Activated naive CD4-positive, alpha-beta T cell treated with anti-CD3 and anti-CD28 coated beads, Interleukin-2, amount 50 U/mL, for 24 hours (primary cell): ENCODE measurements at regions not wholly inside any gene's neighbourhood (a gene's known extent, or its start where the extent isn't known, plus 50 kb on each side); places are given as distances from the start of the nearest gene placed in this dataset.

Experiments
- H3K27ac Mint-ChIP-seq: one replicate; pipeline ENCODE4 v1.8.0; 2021; ENCODE audit warnings: mild to moderate bottlenecking, mixed read lengths
- H3K27me3 Mint-ChIP-seq: one replicate; pipeline ENCODE4 v1.8.0; 2021; ENCODE audit warnings: mixed read lengths
- H3K36me3 Mint-ChIP-seq: one replicate; pipeline ENCODE4 v1.8.0; 2021; ENCODE audit warnings: mixed read lengths
- H3K4me1 Mint-ChIP-seq: one replicate; pipeline ENCODE4 v1.8.0; 2021; ENCODE audit warnings: mixed read lengths
- H3K4me3 Mint-ChIP-seq: one replicate; pipeline ENCODE4 v1.8.0; 2021; ENCODE audit warnings: mild to moderate bottlenecking, mixed read lengths
- H3K9me3 Mint-ChIP-seq: one replicate; pipeline ENCODE4 v1.8.0; 2021; ENCODE audit warnings: mixed read lengths

DNA sequence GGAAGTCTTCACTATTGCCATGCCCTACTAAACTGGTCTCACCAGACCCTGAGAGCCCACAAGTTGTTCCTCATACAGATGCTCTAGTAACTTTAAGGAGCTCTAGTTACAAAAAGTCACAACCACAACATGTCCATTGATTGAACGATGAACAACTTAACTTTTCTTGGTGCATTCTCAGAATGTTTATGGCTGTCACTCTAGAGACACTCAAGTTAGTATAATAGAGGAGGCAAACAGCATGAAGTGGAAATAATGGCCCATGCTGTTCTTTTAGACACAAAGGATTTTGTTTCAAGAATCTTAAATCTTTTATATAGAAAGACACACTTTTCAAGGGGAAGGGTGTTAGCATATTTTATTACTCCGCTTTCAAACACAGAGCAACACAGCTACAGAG lies 934.4 kb downstream of the HACE1 start:
- Mint-ChIP-seq H3K4me1 (no peaks in the 10 kb centered on the region), H3K36me3 (no peaks in the 10 kb centered on the region), H3K9me3 (peaks cover 5% of the 10 kb centered on the region), H3K4me3 (no peak overlapping the region), H3K27ac (no peak overlapping the region), H3K27me3 (no peaks in the 10 kb centered on the region)

DNA sequence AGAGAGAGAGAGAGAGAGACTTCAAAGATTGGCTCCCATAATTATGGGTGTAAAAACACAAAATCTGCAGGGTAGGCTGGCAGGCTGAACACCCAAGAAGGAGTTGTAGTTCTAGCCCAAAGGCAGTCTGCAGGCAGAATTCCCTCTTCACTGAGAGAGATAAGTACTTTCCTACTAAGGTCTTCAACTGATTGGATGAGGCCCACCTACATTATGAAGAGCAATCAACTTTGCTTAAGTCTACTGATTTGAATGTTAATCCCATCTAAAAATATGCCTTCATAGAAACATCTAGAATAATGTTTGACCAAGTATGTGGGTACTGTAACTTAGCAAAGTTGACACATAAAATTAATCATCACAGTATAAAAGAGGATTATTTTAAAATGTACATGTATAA lies 949.7 kb downstream of the HACE1 start:
- Mint-ChIP-seq H3K27me3 (no peaks in the 10 kb centered on the region), H3K36me3 (no peaks in the 10 kb centered on the region), H3K4me1 (no peaks in the 10 kb centered on the region), H3K9me3 (peaks cover 16% of the 10 kb centered on the region), H3K27ac (no peak overlapping the region), H3K4me3 (no peak overlapping the region)

DNA sequence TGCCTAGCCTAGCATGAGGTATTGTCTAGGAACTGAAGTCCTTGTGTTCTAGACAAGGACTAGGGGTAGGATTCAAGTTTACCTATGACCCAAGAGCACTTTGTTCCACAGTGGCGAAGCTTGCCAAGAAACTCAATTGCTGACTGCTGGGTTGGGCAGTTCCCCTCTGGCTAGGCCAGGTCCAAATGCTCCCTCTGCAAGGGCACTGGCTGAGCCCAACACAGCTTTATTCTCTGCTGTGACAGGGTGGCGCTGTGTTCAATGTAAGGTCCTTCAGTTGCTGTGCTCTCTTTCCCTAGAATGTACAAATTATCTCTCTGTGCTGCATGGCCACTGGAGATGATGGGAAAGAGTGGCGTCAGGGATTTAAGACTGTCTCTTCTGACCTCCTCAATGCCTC lies 950.8 kb downstream of the HACE1 start:
- no peak overlapping the region for H3K4me3 Mint-ChIP-seq
- H3K27ac Mint-ChIP-seq, result no peak overlapping the region
- no peaks in the 10 kb centered on the region for H3K4me1 Mint-ChIP-seq
- H3K36me3 Mint-ChIP-seq, result no peaks in the 10 kb centered on the region
- peaks cover 16% of the 10 kb centered on the region for H3K9me3 Mint-ChIP-seq
- H3K27me3 Mint-ChIP-seq, result no peaks in the 10 kb centered on the region

DNA sequence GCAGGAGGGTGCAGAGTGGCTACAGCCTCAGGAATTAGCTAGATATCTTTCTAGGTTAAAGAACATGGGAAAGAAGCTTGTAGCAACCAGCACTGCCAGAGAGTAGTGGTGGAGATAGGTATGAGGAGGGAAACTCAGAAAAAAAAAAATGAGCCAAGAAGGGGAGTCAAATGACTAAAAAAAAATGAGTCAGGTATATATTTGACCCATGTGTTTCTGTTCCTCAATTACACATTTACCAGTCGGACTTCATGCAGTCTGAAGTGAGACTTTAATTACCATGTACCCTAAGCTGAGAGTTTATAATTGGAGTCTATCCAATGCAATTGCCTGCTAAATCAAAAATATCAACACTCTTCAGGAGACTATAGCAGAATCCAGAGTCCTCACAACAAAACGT lies 964.6 kb downstream of the HACE1 start:
- Mint-ChIP-seq H3K27ac (no peak overlapping the region), H3K9me3 (peaks cover 9% of the 10 kb centered on the region), H3K36me3 (no peaks in the 10 kb centered on the region), H3K4me3 (no peak overlapping the region), H3K27me3 (no peaks in the 10 kb centered on the region), H3K4me1 (no peaks in the 10 kb centered on the region)

DNA sequence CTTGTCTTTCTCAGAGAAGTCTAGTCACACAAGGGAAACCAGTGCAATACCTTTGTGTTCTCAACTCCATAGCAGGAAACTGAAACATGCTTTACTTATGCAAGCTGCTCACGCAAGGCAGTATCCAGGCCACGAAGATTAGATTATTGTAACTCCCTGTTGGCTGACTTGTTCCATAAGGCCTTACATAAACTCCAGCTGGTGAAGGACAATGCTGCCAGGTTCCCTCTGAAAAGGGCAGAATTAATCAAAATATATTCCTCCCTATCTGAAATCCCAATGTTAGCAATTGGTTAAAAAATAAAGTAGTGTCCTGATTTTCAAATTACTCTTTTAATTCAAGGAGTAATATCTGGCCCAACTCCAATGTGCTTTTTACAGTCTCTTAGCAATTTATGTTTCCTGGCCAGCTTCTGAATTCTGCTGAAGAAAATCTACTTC lies 966.6 kb downstream of the HACE1 start:
- Mint-ChIP-seq H3K27ac (no peak overlapping the region), H3K9me3 (peaks cover 9% of the 10 kb centered on the region), H3K4me3 (no peak overlapping the region), H3K36me3 (no peaks in the 10 kb centered on the region), H3K4me1 (no peaks in the 10 kb centered on the region), H3K27me3 (no peaks in the 10 kb centered on the region)

DNA sequence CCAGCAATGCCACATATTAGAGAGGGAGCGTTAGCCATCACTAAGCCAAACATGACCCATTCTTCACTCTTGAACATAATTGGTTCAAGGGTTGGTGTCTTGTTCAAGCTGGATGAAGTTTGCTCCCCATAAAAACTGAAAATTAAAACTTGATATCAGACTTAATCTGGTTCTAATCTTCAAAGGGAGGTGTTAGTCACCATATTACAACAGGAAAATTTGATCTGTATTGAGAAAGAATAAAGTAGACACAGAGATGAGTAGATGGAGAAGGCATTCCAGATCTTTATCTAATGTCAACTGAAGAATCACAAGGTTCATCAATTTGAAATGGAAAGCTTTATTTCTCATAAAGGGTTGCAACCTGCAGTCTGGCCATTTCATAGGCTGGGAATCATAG lies 972.8 kb downstream of the HACE1 start:
- H3K9me3 Mint-ChIP-seq, result no peaks in the 10 kb centered on the region
- no peaks in the 10 kb centered on the region for H3K27me3 Mint-ChIP-seq
- H3K27ac Mint-ChIP-seq, result no peak overlapping the region
- H3K4me3 Mint-ChIP-seq, result no peak overlapping the region
- no peaks in the 10 kb centered on the region for H3K36me3 Mint-ChIP-seq
- no peaks in the 10 kb centered on the region for H3K4me1 Mint-ChIP-seq

DNA sequence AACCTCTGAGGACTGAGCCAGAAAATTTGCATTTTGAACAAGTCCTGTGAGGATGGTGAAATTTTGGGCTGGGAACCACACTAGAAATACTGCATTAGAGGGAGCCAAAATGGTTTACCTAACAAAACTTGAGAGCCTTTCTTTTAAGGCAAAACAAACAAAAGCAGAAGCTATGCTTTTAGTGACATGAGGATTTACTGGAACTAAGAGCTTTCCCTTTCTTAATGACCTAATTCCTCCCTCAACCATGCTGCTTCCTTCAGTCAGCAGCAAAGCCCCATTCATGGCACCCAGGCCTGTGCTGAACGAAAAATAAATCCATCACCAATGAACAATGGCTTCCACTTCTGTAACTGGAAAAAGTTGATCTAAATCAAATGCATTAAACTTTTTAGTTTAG lies 974.3 kb downstream of the HACE1 start:
- Mint-ChIP-seq H3K36me3 (no peaks in the 10 kb centered on the region), H3K27ac (no peak overlapping the region), H3K27me3 (no peaks in the 10 kb centered on the region), H3K4me3 (no peak overlapping the region), H3K4me1 (no peaks in the 10 kb centered on the region), H3K9me3 (no peaks in the 10 kb centered on the region)

- H3K27ac Mint-ChIP-seq, result no peak overlapping the region
- no peak overlapping the region for H3K4me3 Mint-ChIP-seq
- H3K36me3 Mint-ChIP-seq, result no peaks in the 10 kb centered on the region
- H3K4me1 Mint-ChIP-seq, result no peaks in the 10 kb centered on the region
- H3K27me3 Mint-ChIP-seq, result peaks cover 2% of the 10 kb centered on the region
- H3K9me3 Mint-ChIP-seq, result no peaks in the 10 kb centered on the region
Observed at GRCh38 chr6:103879800-103880199, 979.9 kb downstream of the HACE1 start.

- Mint-ChIP-seq H3K27me3 (no peaks in the 10 kb centered on the region), H3K27ac (no peak overlapping the region), H3K4me3 (no peak overlapping the region), H3K9me3 (no peaks in the 10 kb centered on the region), H3K4me1 (no peaks in the 10 kb centered on the region), H3K36me3 (no peaks in the 10 kb centered on the region)
Observed at GRCh38 chr6:103875221-103875620, 984.5 kb downstream of the HACE1 start.

DNA sequence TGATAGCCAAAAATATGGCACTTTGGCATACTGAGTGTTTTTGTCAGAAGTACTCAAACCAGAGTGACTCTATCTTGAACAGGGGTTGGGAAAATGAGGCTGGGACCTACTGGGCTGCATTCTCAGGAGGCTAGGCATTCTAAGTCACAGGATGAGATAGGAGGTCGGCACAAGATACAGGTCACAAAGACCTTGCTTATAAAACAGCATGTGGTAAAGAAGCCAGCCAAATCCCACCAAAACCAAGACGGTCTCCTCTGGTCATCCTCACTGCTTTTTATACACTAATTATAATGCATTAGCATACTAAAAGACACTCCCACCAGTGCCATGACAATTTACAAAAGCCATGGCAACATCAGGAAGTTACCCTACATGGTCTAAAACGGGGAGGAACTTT lies 985.1 kb downstream of the HACE1 start:
- H3K27me3 Mint-ChIP-seq, result no peaks in the 10 kb centered on the region
- H3K27ac Mint-ChIP-seq, result no peak overlapping the region
- H3K4me3 Mint-ChIP-seq, result no peak overlapping the region
- no peaks in the 10 kb centered on the region for H3K4me1 Mint-ChIP-seq
- H3K36me3 Mint-ChIP-seq, result no peaks in the 10 kb centered on the region
- H3K9me3 Mint-ChIP-seq, result no peaks in the 10 kb centered on the region

- Mint-ChIP-seq H3K4me3 (no peak overlapping the region), H3K4me1 (no peaks in the 10 kb centered on the region), H3K27me3 (no peaks in the 10 kb centered on the region), H3K9me3 (peaks cover 4% of the 10 kb centered on the region), H3K27ac (no peak overlapping the region), H3K36me3 (no peaks in the 10 kb centered on the region)
Observed at GRCh38 chr6:103872678-103873077, 987.0 kb downstream of the HACE1 start.

- Mint-ChIP-seq H3K9me3 (peaks cover 4% of the 10 kb centered on the region), H3K27me3 (no peaks in the 10 kb centered on the region), H3K27ac (no peak overlapping the region), H3K36me3 (no peaks in the 10 kb centered on the region), H3K4me3 (no peak overlapping the region), H3K4me1 (no peaks in the 10 kb centered on the region)
Observed at GRCh38 chr6:103872233-103872632, 987.5 kb downstream of the HACE1 start.

- H3K9me3 Mint-ChIP-seq, result peaks cover 4% of the 10 kb centered on the region
- H3K36me3 Mint-ChIP-seq, result no peaks in the 10 kb centered on the region
- H3K27ac Mint-ChIP-seq, result no peak overlapping the region
- H3K27me3 Mint-ChIP-seq, result no peaks in the 10 kb centered on the region
- no peak overlapping the region for H3K4me3 Mint-ChIP-seq
- no peaks in the 10 kb centered on the region for H3K4me1 Mint-ChIP-seq
Observed at GRCh38 chr6:103870970-103871369, 988.7 kb downstream of the HACE1 start.

GRCh38 chr6:103862297-103862696 lies 997.4 kb downstream of the HACE1 start:
- H3K27ac Mint-ChIP-seq, result no peak overlapping the region
- H3K36me3 Mint-ChIP-seq, result no peaks in the 10 kb centered on the region

GRCh38 chr6:103858003-103858402 lies 1001.7 kb downstream of the HACE1 start:
- no peaks in the 10 kb centered on the region for H3K4me1 Mint-ChIP-seq
- H3K27ac Mint-ChIP-seq, result no peak overlapping the region
- no peaks in the 10 kb centered on the region for H3K9me3 Mint-ChIP-seq
- H3K4me3 Mint-ChIP-seq, result no peak overlapping the region
- H3K27me3 Mint-ChIP-seq, result no peaks in the 10 kb centered on the region
- H3K36me3 Mint-ChIP-seq, result no peaks in the 10 kb centered on the region

More at GRCh38 chr6:103862297-103862696, 997.4 kb downstream of the HACE1 start:
- Mint-ChIP-seq H3K4me1 (no peaks in the 10 kb centered on the region), H3K27me3 (no peaks in the 10 kb centered on the region), H3K9me3 (no peaks in the 10 kb centered on the region), H3K4me3 (no peak overlapping the region)

GRCh38 chr6:103855750-103856149 lies 1004.0 kb downstream of the HACE1 start:
- Mint-ChIP-seq H3K4me1 (no peaks in the 10 kb centered on the region), H3K36me3 (no peaks in the 10 kb centered on the region), H3K4me3 (no peak overlapping the region), H3K27ac (no peak overlapping the region), H3K27me3 (no peaks in the 10 kb centered on the region), H3K9me3 (no peaks in the 10 kb centered on the region)

DNA sequence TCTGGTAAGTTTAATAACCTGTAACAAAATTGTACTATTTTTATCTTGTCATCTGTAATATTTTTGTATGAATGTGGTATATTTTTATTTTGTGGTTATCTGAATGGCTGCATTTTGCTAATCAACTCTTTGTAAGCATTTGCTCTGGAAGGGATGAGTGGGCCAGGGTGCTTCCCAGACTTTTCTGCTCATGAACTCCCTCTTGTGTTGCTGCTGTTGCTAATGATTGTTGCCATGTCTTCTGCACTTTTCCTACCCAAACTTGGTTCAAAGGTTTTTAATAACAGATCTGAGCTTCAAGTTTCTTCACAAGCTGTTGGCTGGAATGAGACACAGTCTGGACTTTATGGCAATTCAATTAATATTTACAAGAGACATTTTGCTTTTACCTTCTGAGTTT lies 1005.7 kb downstream of the HACE1 start:
- Mint-ChIP-seq H3K36me3 (no peaks in the 10 kb centered on the region), H3K9me3 (no peaks in the 10 kb centered on the region), H3K4me3 (no peak overlapping the region), H3K27ac (no peak overlapping the region), H3K27me3 (no peaks in the 10 kb centered on the region), H3K4me1 (no peaks in the 10 kb centered on the region)
